OCI-LY1 (cell line): ENCODE measurements at regions not wholly inside any gene's neighbourhood (a gene's known extent, or its start where the extent isn't known, plus 50 kb on each side); places are given as distances from the start of the nearest gene placed in this dataset.

ENCODE experiments used
- H2AFZ ChIP-seq: fragments of 200-600 bp; sonication (generic), shearing (Covaris generic); 2 replicates; pipeline ENCODE4 v1.6.0; 2014; ENCODE audit warnings: antibody characterized with exemption, mild to moderate bottlenecking, low read length
- H3F3A ChIP-seq: fragments of 200-600 bp; sonication (generic), shearing (Covaris generic); 2 replicates; pipeline ENCODE4 v1.6.0; 2014; ENCODE audit warnings: mild to moderate bottlenecking, antibody characterized with exemption, low read length, moderate library complexity; ENCODE audit not compliant: insufficient read depth
- H3K27ac ChIP-seq: fragments of 200-600 bp; sonication (generic); 2 replicates; pipeline ENCODE4 v1.5.1; 2014; ENCODE audit warnings: low read length, mixed run types, mild to moderate bottlenecking, low read depth; ENCODE audit not compliant: poor library complexity, severe bottlenecking
- H3K27me3 ChIP-seq: fragments of 200-600 bp; sonication (generic); 2 replicates; pipeline ENCODE4 v1.6.0; 2014; ENCODE audit warnings: antibody characterized with exemption, mild to moderate bottlenecking, low read length, moderate library complexity; ENCODE audit not compliant: insufficient read depth
- H3K36me3 ChIP-seq: fragments of 200-600 bp; sonication (generic); 2 replicates; pipeline ENCODE4 v1.6.1; 2014; ENCODE audit warnings: mild to moderate bottlenecking, antibody characterized with exemption, low read length, moderate library complexity, mixed read lengths; ENCODE audit not compliant: insufficient read depth
- H3K4me1 ChIP-seq: fragments of 200-600 bp; sonication (generic); 2 replicates; pipeline ENCODE4 v1.5.1; 2014; ENCODE audit warnings: mild to moderate bottlenecking, low read length, moderate library complexity; ENCODE audit not compliant: insufficient read depth, severe bottlenecking
- H3K4me2 ChIP-seq: fragments of 200-600 bp; sonication (generic), shearing (Covaris generic); 2 replicates; pipeline ENCODE4 v1.6.1; 2014; ENCODE audit warnings: low read length
- H3K4me3 ChIP-seq: fragments of 200-600 bp; sonication (generic); 2 replicates; pipeline ENCODE4 v1.5.1; 2014; ENCODE audit warnings: low read length, low read depth, mild to moderate bottlenecking, mixed read lengths; ENCODE audit not compliant: poor library complexity, severe bottlenecking
- H3K79me2 ChIP-seq: fragments of 200-600 bp; shearing (Covaris generic); 2 replicates; pipeline ENCODE4 v1.6.1; 2016; ENCODE audit warnings: mixed run types, low read length, mixed read lengths; ENCODE audit not compliant: insufficient read depth
- H3K9ac ChIP-seq: fragments of 200-600 bp; sonication (generic), shearing (Covaris generic); 2 replicates; pipeline ENCODE4 v1.6.1; 2014; ENCODE audit warnings: mild to moderate bottlenecking, low read length, mixed read lengths
- H3K9me2 ChIP-seq: fragments of 200-600 bp; sonication (generic), shearing (Covaris generic); 2 replicates; pipeline ENCODE4 v1.6.1; 2014; ENCODE audit warnings: low read depth, mild to moderate bottlenecking, low read length, mixed read lengths
- H3K9me3 ChIP-seq: fragments of 200-600 bp; shearing (Covaris generic); 2 replicates; pipeline ENCODE4 v1.6.1; 2014; ENCODE audit warnings: low read length, mixed read lengths
- H4K20me1 ChIP-seq: fragments of 200-600 bp; sonication (generic), shearing (Covaris generic); 2 replicates; pipeline ENCODE4 v1.6.0; 2016; ENCODE audit warnings: mild to moderate bottlenecking, low read length; ENCODE audit not compliant: insufficient read depth
- EZH2 ChIP-seq: fragments of 200-600 bp; sonication (generic), shearing (Covaris generic); IDR thresholded peaks from 2 replicates; pipeline ENCODE4 v1.8.0; 2017; ENCODE audit warnings: borderline replicate concordance, mixed run types, mild to moderate bottlenecking, antibody characterized with exemption, low read length, moderate library complexity, mixed read lengths
- TF ChIP-seq, protein P1 (sequence below): fragments of 200-600 bp; sonication (generic), shearing (Covaris generic); IDR thresholded peaks from 2 replicates; pipeline ENCODE4 v1.5.1; 2017; ENCODE audit warnings: mild to moderate bottlenecking, antibody characterized with exemption, low read length, moderate library complexity, mixed read lengths

DNA sequence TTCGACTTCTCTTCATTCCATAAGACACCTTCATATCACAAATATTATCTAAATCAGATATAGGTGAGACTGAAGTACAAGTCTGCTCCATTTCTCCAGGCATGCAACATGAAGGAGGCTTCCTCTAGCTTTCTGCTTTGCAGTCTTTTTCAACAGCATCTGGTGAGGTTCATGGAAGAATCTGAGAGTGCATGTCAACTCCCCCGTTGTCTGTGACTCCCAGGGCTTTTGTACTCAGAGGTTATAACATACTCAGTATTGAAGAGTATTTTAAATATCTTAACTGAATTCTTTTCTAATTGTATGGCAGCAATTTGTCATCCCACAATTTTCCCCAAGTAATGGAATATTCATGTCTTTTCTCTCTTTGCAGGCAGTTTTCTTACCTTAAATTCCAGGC lies 448.7 kb downstream of the CDH8 start:
- no peak overlapping the region for H3K9ac ChIP-seq

DNA sequence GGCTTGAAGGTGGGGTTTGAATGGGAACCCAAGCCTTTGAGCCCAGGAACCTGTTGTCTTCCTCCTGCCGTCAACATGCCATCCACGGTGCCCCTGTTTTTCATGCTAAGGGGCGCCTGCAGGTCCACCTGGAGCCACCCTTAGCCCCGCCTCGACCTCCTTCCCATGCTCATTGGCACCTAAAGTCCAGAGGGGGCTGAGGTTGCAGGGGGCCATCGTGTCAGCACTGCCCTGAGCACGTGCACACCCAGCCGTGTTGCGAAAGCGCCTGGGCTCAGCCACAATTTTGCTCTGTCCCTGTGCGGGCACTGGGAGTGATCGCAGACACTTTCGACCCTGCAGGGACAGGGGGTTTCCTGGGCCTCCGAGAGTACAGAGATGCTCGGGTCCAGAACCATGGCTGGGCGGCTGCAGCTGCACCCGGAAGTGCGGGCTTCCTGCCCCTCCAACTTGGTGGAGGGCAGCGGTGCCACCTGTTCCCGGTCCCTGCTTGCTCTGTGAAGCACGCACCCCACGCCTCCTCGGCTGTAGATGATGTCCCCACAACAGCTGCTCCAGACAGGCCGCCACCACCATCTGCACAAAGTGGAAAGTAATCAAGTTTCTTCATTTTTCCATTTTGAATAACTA lies 454.7 kb downstream of the CDH8 start:
- Histone ChIP-seq H3K27ac (no peak overlapping the region), H3K4me3 (no peak overlapping the region), H3K9ac (no peak overlapping the region), H4K20me1 (no peaks in the 10 kb centered on the region), H2AFZ (no peak overlapping the region), H3F3A (no peaks in the 10 kb centered on the region), H3K79me2 (no peaks in the 10 kb centered on the region), H3K27me3 (no peaks in the 10 kb centered on the region), H3K4me2 (no peak overlapping the region), H3K4me1 (no peaks in the 10 kb centered on the region), H3K9me2 (no peaks in the 10 kb centered on the region), H3K36me3 (no peaks in the 10 kb centered on the region), H3K9me3 (no peaks in the 10 kb centered on the region)
- TF ChIP-seq, protein P1, sequence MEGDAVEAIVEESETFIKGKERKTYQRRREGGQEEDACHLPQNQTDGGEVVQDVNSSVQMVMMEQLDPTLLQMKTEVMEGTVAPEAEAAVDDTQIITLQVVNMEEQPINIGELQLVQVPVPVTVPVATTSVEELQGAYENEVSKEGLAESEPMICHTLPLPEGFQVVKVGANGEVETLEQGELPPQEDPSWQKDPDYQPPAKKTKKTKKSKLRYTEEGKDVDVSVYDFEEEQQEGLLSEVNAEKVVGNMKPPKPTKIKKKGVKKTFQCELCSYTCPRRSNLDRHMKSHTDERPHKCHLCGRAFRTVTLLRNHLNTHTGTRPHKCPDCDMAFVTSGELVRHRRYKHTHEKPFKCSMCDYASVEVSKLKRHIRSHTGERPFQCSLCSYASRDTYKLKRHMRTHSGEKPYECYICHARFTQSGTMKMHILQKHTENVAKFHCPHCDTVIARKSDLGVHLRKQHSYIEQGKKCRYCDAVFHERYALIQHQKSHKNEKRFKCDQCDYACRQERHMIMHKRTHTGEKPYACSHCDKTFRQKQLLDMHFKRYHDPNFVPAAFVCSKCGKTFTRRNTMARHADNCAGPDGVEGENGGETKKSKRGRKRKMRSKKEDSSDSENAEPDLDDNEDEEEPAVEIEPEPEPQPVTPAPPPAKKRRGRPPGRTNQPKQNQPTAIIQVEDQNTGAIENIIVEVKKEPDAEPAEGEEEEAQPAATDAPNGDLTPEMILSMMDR, result no peak
- no peak for TF ChIP-seq EZH2

More for the DNA sequence above, 448.7 kb downstream of the CDH8 start:
- no peak overlapping the region for H2AFZ ChIP-seq
- no peaks in the 10 kb centered on the region for H3K4me1 ChIP-seq
- H3K27ac ChIP-seq, result no peak overlapping the region
- no peak for TF ChIP-seq EZH2
- TF ChIP-seq, protein P1, result no peak
- no peaks in the 10 kb centered on the region for H3K9me2 ChIP-seq
- H3F3A ChIP-seq, result no peaks in the 10 kb centered on the region
- no peak overlapping the region for H3K4me2 ChIP-seq
- H4K20me1 ChIP-seq, result no peaks in the 10 kb centered on the region
- H3K4me3 ChIP-seq, result no peak overlapping the region
- no peaks in the 10 kb centered on the region for H3K36me3 ChIP-seq
- H3K27me3 ChIP-seq, result no peaks in the 10 kb centered on the region
- no peaks in the 10 kb centered on the region for H3K9me3 ChIP-seq
- no peaks in the 10 kb centered on the region for H3K79me2 ChIP-seq

DNA sequence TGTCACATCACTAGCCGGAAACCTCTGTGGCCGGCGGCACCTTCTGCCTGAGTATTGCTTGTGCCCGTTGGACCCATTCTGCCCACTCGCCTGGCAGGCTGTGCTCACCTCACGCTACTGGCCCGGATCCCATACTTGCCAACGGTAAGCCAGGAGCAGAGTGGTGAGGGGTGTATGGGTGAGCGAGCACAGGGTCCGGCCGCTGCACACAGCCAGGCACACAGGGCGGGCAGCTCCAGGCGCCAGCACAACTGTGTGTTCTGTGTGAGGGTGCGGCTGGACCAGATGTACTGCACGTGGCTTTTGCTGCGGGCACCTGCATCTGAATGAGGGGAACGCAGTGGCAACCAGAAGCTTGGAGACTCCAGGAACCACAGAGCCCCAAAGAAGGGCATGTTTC lies 455.7 kb downstream of the CDH8 start:
- no peak overlapping the region for H3K27ac ChIP-seq
- H3K4me1 ChIP-seq, result no peaks in the 10 kb centered on the region
- no peak overlapping the region for H3K4me2 ChIP-seq
- H3K4me3 ChIP-seq, result no peak overlapping the region
- no peaks in the 10 kb centered on the region for H3K79me2 ChIP-seq
- no peaks in the 10 kb centered on the region for H4K20me1 ChIP-seq
- no peaks in the 10 kb centered on the region for H3K9me2 ChIP-seq
- H2AFZ ChIP-seq, result no peak overlapping the region
- no peaks in the 10 kb centered on the region for H3K36me3 ChIP-seq
- no peaks in the 10 kb centered on the region for H3K27me3 ChIP-seq
- no peak overlapping the region for H3K9ac ChIP-seq
- no peaks in the 10 kb centered on the region for H3F3A ChIP-seq
- TF ChIP-seq EZH2, result no peak
- TF ChIP-seq, protein P1, result no peak
- no peaks in the 10 kb centered on the region for H3K9me3 ChIP-seq
